MM.1S (cell line): ENCODE measurements at regions not wholly inside any gene's neighbourhood (a gene's known extent, or its start where the extent isn't known, plus 50 kb on each side); places are given as distances from the start of the nearest gene placed in this dataset.
"Not testable (repeated sequence)": the region's sequence is repeated elsewhere in the genome, so short reads cannot be mapped to it uniquely, and the experiment has no call there.

Experiments
- EZH2phosphoT487 ChIP-seq: fragments of 300-600 bp; sonication (generic); IDR thresholded peaks from 2 replicates; pipeline ENCODE4 v1.6.1; 2018; ENCODE audit warnings: antibody characterized with exemption, low read length
- TF ChIP-seq, protein P1 (sequence below): fragments of 300-600 bp; sonication (generic); IDR thresholded peaks from 2 replicates; pipeline ENCODE4 v1.5.1; 2016; ENCODE audit warnings: antibody characterized with exemption, low read length, mixed read lengths

DNA sequence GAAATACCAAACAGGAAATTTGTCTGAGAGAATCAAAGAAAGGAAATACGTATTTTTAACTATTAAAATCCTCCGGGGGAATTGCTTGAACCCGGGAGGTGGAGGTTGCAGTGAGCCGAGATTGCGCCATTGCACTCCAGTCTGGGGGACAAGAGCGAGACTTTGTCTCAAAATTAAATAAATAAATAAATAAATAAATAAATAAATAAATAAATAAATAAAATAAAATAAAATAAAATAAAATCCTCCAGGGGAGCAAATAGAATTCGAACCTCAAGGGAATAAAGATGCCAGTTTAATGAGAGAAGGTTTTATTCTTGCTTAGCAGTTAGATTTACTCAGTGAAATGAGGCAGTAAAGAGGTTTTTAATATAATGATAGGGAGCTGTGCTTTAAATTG is 482.4 kb upstream of the CNTN5 start:
- TF ChIP-seq, protein P1, sequence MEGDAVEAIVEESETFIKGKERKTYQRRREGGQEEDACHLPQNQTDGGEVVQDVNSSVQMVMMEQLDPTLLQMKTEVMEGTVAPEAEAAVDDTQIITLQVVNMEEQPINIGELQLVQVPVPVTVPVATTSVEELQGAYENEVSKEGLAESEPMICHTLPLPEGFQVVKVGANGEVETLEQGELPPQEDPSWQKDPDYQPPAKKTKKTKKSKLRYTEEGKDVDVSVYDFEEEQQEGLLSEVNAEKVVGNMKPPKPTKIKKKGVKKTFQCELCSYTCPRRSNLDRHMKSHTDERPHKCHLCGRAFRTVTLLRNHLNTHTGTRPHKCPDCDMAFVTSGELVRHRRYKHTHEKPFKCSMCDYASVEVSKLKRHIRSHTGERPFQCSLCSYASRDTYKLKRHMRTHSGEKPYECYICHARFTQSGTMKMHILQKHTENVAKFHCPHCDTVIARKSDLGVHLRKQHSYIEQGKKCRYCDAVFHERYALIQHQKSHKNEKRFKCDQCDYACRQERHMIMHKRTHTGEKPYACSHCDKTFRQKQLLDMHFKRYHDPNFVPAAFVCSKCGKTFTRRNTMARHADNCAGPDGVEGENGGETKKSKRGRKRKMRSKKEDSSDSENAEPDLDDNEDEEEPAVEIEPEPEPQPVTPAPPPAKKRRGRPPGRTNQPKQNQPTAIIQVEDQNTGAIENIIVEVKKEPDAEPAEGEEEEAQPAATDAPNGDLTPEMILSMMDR: not testable (repeated sequence)
- not testable (repeated sequence) for TF ChIP-seq EZH2phosphoT487
